Fibroblast of skin of right biceps (primary cell): ENCODE measurements at regions not wholly inside any gene's neighbourhood (a gene's known extent, or its start where the extent isn't known, plus 50 kb on each side); places are given as distances from the start of the nearest gene placed in this dataset.
"Not testable (repeated sequence)": the region's sequence is repeated elsewhere in the genome, so short reads cannot be mapped to it uniquely, and the experiment has no call there.

Source experiments
- DNase-seq: peaks from one replicate; pipeline ENCODE4 v3.0.0-alpha.2; 2013

DNA sequence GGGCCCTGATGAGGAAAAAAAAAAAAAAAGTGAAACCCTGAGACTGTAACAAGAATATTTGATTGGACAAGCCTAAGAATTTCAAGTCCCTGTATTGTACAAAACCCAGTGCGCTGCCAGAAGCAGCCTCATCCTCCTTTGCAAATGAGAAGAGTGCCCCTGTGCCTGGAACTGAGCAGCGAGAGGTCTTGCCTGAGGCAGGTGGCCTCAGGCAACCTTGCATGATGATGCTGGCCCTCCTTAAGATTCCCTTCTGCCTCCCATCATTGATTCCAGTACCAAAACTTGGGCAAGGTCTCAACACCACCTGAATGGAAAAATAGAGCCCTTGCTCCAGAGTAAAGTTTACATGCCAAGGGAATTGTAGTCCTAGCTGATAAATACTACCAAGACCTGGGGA is 129.6 kb upstream of the RAB4A start:
- DNase-seq: no peak

DNA sequence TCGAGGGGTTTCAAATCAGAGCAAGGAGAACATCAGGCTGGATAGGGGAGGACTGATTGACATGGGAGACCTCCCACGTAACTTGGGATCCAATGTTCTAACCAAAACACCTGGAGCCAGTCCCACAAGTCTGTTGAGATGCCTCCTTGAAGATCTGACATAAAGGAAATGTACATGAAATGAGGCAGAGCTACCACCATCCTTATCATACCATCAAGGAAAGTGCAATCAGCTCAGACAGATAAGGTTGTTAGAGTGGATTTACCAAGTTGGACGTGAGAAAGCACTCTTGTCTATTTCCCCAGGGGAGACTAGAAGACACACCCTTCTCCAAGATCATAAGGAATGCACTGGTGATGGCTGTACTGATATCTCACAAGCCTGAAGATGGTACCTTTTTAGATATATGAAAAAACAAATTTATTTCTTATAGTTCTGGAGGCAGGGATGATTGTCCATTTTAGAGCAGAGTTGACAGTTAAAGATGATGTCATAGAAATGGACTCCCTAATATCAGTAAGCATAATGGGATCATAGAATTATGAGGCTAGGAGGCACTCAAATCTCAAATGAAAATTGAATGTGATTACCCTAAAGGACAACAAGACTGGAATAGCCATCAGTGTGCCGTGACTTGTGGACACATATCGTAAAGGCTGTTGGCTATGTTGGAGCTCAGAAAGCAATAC is 129.1 kb upstream of the RAB4A start:
- no peak for DNase-seq

DNA sequence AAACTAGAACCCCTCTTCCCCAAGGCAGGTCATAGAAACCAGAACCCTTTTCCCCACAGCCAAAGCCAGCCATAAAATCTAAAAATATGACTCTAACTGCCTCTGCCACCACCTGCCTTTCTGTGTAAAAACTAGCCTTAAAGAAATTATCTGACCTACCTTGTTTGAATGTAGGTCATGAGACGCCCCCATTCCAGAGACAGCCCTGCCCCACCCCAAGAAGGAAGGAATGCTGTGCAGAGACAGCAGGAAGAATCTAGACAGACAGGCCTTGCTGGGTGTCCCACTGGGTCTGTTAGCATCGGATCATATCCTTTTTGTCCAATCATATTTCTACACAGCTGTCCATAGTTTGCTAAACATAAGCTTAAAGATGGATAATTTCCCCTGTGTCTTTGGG is 128.4 kb upstream of the RAB4A start:
- no peak for DNase-seq

DNA sequence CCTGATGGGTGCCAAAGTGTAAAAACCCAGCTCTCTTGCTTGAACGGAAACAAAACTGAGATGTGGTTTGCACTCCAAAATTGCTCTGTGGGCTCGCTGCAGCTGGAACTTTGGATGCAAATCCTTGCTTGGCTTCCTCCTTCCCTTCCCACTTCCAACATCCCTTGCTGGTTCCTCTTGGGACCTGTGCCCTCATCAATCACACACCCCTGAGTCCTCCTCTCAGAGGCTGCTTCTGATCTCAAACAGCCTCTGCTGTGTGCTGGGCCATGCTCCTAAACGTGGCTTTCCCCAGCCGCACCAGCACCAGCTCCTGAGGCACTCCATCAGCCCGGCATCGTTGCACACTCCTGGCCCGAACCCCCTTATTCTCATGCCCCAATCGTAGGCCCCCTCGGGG is 124.3 kb upstream of the RAB4A start:
- no peak for DNase-seq

DNA sequence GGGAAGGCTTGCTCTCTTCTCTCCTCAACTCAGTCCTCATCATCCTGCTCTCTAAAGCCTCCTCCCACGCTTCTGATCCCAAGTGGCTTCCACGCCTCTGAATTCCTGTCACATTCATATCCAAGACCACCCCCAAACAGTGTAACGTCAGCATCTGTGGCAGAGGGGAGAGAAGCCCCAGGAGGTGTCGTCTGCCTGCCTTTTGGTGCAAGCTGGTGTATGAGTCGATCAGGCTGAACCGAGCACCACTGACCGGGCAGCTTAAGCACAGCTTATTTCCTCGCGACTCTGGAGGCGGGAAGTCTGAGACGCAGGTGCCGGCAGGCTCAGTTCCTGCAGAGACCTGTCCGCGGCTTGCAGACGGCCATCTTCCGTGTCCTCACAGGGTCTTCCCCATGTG is 123.8 kb upstream of the RAB4A start:
- DNase-seq: no peak

DNA sequence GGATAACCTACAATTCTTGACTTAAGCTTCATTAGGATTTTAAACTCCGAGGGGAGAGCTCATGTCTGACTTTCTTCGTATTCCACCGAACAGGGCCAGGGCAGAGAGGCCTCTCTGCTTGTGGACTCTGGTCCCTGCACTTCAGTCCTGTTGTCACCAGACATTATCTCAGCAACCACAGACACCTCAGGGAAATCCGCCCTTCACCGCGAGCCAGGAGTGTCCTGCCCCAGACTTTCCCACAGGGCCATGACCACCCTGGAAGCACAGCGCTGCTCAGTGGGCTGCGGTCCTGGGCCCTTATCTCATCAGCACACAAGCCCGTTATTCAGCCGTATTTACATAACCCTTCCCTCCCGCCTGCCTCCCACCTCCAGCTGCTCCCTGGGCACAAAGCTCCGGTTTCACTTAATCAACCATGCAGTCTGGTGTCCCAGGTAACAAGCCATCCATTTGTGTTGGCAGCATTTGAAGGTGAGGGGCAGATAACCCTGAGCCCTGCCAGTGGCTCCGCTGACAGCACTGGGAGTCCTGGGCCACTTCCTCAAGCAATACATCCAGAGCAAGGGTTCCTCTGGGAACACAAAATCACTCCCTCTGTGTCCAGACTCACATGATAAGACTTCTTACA is 122.8 kb upstream of the RAB4A start:
- DNase-seq: no peak

DNA sequence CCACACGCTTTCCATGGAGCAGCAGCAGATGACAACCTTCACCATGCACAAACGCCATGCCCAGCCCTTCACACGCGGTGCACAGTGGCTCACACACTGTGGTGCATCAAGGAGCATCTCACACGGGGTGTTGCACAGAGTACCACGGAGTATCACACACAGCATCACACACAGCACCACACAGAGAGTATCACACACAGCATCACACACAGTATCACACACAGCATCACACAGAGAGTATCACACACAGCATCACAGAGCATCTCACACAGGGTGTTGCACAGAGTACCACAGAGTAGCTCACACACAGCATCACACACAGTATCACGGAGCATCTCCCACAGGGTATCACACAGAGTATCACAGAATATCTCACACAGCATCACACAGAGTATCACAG is 122.2 kb upstream of the RAB4A start:
- DNase-seq: no peak

DNA sequence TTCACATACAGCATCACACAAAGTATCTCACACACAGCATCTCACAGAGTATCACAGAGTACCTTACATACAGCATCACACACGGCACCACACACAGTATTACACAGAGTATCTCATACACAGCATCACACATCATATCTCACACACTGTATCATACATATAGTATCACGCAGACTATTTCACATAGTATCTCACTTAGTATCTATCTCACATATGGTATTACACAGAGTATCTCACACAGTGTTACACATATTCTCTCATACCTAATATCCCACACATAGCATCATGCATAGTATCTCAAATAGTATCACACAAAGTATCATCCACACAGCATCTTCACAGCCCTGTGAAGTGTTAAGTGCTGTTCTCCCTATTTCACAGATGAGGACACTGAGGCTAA is 121.5 kb upstream of the RAB4A start:
- no peak for DNase-seq

DNA sequence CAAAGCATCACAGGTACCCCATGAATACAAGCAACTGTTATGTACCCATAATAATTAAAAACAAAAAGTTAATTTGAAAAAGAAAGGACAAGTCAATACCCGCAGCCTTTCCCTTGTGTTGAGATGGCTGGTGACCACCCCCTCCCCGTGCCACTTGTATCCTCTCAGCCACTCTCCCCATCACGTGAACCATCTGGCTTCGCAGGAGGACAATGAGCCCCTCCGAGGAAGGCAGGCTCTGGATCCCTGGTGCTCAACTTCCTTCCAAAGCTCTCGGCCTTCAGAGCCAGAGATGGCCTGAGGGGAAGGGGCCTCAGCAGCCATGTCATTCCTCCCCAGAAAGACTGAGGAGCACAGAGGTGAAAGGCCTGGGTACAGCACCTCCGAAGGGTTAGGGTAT is 120.4 kb upstream of the RAB4A start:
- DNase-seq: no peak

DNA sequence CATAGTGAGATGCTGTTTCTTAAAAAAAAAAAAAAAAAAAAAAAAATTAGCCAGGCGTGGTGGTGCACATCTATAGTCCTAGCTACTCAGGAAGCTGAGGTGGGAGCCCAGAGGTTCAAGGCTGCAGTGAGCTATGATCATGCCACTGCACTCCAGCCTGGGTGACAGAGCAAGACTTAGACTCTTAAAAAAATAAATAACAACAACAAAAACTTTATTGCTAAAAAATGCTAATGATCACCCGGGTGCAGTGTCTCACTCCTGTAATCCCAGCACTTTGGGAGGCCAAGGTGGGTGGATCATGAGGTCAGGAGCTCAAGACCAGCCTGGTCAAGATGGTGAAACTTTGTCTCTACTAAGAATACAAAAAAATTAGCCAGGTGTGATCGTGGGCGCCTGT is 119.5 kb upstream of the RAB4A start:
- not testable (repeated sequence) for DNase-seq

DNA sequence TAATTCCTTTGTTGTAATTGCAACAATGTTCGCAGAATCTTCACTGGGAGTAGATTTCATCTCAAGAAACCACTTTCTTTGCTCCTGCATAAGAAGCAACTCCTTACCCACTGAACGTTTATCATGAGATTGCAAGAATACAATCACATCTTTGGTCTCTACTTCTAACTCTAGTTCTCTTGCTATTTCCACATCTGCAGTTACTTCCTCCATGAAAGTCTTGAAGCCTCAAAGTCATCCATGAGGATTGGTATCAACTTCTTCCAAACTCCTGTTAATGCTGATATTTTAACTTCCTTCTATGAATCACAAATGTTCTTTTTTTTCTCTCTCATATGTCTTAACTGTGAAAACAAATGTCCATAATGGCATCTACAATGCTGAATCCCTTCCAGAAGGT is 118.6 kb upstream of the RAB4A start:
- no peak for DNase-seq

DNA sequence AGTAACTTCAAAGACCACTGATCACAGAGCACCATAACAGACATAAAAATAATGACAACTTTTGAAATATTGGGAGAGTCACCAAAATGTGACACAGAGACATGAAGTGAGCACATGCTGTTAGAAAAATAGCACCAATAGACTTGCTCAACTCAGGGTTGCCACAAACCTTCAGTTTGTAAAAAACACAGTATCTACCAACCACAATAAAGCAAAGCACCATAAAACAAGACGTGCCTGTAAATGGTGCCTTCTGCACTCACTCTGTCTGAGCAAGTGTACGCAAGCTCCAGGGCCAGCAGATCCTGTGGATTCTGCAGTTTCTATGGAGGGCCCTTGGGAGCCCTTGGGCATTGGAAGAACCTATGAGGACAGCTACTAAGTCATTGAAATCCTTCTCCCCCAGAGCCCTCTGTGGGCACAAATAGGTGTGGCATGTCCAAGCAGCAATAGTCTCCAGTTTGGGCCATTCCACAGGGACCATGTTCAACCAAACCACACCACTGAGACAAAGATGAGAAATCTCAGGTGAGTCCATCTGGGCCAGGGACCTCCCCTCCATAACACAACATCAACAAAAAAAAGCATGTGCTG is 116.9 kb upstream of the RAB4A start:
- DNase-seq: no peak

DNA sequence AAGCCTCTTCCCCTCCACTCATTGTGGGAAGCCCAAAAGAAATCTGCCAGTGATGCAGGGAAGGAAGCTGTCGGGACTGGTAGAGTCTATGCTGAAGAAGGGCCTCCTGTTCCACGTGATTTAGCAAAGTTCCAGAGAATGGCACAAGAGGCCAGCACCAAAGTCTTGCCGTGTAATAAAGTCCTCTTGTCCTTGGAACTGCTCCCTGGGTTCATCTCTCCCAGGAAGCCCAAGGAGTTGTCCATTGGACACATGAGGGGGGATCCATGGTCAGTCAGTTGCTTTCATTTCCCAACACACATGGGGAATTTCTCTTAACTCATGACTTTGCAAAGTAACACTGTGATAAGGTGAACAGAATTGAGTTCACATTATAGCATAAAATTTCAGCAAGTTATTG is 116.1 kb upstream of the RAB4A start:
- no peak for DNase-seq

DNA sequence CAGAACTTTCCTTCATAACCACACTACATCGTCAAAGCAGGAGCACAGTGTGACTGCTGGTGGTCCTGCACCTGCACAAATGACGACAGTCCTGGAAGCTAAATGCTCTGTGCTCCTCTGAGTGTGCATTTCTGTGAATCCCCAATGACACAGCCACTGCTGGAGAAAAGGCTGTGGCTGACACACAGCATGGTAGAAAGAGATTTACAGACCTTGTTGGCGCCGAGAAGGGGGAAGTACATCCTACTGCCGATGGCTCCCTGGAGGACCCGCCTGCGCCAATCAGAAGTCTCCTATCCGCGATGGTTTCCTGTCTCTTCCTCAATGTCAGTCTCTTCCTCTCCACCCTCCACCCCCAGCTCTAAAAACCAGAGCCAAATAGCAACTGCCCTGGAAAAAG is 115.4 kb upstream of the RAB4A start:
- DNase-seq: no peak

DNA sequence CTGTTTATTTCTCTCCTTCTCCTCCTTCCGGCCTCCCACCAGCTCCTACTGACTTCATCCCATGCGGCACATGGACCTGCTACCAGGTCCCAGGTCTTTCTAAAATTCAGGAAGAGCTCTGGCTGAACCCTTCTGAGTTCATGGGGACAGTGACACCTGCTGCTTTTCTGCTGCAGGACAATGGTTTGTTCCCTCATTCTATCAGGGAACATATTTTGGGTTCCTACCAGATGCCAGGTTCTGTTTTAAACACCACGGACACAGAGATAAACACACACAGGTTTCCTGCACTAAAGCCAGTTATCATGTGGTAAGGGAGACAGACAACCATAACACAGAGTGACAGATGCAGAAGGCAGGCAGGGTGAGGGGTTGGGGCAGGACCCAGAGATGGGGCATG is 114.0 kb upstream of the RAB4A start:
- no peak for DNase-seq

DNA sequence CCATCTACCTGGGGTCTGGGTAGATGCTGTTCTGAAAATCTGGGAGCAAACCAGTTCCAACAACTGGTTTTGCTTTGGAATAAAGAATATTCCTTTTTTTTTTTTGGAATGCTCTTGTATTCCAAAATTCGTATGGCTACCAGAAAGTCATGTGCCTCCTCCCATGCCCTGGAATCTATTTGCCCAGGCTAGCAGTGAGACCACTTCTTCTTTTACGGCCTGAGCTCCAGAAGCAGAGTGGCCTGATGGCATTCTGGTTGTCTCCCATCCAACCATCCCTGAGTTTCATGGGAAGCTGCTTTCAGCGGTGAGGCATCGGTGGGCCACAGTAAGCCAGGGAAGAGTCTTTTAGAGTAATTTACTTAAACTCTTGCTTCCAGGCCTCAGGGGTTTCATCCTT is 113.4 kb upstream of the RAB4A start:
- no peak for DNase-seq

DNA sequence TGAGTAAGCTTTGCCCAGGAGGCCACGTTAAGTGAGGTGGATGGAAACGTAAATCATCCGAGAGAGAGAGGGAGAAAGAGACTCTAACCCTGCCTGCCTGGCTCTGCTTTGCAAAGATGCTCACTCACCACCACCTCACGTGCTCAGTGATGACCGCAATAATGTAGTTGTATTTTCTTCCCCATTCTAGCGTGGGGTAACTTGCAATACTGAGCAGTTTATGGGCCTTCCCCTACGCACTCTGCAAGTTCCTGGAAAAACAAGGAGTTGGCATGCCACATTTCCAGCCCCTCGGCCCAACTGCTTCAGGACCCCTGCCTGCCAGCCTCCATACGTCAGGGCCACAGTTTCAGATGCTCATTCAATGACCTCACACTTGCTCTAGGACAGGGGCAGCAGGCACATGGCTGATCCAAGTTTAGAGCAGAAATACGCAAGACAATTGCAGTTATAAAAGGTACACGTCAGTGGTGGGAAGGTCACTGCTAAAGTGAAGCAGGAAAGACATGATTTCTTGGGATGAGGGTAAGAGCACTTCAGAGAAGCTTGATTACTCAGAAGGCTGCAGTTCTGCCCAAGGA is 112.5 kb upstream of the RAB4A start:
- DNase-seq: peak; percentile 41

DNA sequence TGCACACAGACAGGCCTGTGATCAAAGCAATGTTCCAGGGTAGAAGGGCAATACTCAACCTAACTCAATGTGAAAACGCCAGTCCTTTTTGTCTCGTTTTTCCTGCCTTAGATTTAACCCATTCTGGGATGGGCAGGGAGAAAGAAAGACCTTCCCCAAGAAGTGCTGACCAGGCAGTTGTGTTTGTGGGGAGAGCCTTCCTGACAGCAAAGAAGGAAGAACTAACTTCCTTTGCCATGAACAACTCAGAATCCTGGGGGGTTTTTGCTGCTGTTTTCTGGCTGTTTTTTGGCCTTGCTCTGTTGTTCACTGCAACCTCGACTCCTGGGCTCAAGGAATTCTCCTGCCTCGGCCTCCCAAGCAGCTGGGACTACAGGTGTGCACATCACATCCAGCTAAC is 112.0 kb upstream of the RAB4A start:
- DNase-seq: no peak

DNA sequence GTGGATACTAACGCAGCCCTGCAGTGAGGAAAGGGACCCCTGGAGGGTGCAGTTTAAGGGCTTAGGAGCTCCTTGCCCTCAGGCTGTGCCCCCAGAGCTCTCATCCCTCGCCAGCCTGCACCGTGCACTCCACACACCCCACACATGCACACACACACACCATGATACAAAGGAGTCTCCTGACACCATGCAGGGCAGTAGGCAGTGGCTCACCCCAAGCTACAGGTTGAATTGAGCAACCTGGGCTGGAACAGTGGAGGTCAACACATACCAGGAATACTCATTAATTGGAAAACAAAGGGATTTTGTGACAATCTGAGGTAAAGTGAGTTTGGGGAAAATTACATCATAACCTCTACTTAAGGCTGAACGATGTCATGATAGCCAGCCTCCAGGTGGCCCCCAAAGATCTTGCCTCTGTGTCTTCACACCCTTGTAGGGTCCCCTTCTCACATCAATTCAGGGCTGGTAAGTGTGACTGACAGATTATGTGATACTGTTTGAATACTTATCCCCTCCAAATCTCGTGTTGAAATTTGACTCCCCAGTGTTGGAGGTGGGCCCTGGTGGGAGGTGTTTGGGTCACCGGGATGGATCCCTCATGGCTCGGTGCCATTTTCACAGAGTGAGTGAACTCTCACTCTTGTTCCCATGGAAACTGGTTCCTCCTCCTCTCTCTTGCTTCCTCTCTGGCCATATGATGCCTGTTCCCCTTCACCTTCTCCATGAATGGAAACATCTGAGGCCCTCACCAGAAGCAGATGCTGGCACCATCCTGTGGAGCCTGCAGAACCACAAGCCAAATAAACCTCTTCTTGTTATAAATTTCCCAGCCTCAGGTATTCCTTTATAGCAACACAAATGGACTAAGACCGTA is 111.0 kb upstream of the RAB4A start:
- DNase-seq: no peak

DNA sequence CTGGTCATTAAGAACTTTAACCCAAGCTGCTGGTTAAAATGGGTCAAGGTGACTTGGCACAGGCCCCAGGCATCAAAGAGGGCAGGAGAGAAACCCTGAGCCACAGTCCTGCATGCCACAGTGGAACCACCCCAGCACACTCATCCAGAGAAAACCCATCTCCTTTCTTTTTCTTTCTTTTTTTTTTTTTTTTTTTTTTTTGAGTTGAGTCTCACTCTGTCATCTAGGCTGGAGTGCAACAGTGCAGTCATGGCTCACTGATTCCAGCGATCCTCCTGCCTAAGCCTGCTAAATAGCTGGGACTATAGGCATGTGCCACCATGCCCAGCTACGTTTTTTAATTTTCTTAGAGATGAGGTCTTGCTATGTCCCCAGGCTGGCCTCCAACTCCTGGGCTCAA is 109.2 kb upstream of the RAB4A start:
- DNase-seq: no peak

DNA sequence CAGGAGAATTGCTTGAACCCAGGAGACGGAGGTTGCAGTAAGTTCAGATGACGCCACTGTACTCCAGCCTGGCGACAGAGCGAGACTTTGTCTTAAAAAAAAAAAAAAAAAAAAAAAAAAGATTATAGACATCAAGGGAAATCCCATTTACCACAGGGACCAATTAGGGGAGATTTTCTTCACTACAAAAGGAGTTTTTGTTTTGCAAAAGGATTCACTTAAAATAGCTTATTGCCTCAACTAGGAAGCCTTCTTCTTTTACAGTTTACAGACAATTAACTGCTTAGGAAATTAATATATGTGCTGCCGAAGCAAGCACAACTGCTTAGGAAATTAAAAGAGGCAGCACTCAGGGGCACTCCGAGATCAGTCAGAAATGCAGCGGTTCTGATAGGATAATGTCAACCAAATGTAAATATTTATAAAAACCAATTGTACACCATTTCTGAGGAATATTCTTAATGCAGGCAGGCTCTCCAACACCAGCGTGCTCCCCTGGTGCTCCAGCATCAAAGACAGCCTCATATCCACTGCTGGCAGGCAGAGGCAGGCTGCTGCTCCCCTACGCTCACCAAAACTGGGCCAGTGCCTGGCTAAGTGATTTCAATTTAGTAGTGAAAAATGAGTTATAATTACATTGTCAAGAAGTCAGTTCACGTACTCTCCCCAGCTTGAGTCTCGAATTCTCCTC is 107.9 kb upstream of the RAB4A start:
- no peak for DNase-seq

DNA sequence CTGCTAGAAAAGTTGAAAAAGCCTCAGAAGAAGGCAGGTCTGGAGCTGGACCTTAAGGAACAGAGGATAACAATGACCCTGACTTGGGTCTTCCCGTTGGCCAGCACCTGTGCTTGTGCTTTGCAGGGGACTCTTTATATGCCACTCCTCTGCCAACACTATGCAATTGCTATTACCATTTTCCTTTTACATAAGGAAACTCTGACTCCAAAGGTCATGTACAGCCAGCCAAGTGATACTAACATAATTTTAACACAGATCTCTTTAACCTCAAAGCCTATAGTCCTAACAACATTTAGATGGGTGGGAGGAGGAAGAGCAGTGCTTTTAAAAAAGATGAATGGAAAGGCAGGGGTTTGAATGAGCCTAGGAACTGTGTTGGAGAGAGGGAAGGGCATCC is 106.6 kb upstream of the RAB4A start:
- DNase-seq: no peak
